Activated T-helper 17 cell treated with anti-CD3 and anti-CD28 coated beads, Interleukin-2, amount 50 U/mL, for 72 hours (primary cell): ENCODE measurements at regions not wholly inside any gene's neighbourhood (a gene's known extent, or its start where the extent isn't known, plus 50 kb on each side); places are given as distances from the start of the nearest gene placed in this dataset.

Source experiments
- ATAC-seq: fragments of 150-1000 bp; cut with Tn5 transposase; replicated peaks from 2 replicates; pipeline ENCODE4 v1.10.0; 2021; ENCODE audit warnings: mild to moderate bottlenecking, moderate library complexity
- H3K27ac Mint-ChIP-seq: one replicate; pipeline ENCODE4 v1.8.0; 2022; ENCODE audit warnings: mixed read lengths
- H3K27me3 Mint-ChIP-seq: one replicate; pipeline ENCODE4 v1.8.0; 2022; ENCODE audit warnings: mixed read lengths
- H3K36me3 Mint-ChIP-seq: one replicate; pipeline ENCODE4 v1.8.0; 2022; ENCODE audit warnings: low read depth, mild to moderate bottlenecking, mixed read lengths
- H3K4me1 Mint-ChIP-seq: one replicate; pipeline ENCODE4 v1.8.0; 2022; ENCODE audit warnings: mixed read lengths
- H3K4me3 Mint-ChIP-seq: one replicate; pipeline ENCODE4 v1.8.0; 2022; ENCODE audit warnings: mild to moderate bottlenecking, mixed read lengths
- H3K9me3 Mint-ChIP-seq: one replicate; pipeline ENCODE4 v1.8.0; 2022; ENCODE audit warnings: mixed read lengths

DNA sequence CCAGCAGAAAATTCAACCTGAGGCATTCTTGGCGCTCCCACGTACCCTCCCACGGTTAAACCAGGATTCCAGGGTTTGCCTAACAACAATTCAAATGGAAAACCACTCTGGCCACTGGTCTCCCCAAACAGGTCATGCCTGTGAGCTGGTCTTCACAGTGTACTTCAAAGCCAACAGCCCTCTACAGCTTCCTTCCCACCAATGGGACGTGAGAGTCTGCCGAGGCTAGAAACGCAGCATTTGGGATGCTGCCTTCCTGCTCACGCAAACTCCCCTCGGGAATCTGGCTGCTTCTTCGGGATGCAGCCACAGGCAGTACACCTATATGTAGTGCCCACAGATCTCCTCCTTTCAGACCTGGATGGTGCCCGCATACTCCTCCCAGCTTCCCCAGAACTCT lies 149.1 kb downstream of the KLHL28 start:
- no peaks in the 10 kb centered on the region for H3K4me1 Mint-ChIP-seq

DNA sequence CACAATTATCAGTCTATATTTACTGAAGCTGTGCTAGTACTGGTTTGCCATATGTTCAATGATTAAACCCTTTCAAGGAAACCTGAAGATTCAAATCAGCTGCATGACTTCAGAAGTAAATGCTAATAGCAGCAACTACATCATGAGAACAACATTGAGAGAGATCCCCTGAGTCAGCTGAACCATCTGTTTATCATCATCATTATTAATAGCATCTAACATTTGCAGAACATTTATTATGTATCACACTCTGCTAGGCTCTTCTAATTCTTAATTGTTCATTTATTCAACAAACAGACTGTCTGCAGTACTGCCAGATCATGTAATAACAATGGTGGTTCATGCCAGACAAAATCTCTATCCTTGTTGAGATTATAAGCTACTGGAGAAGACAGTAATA lies 157.4 kb downstream of the KLHL28 start:
- no peak for ATAC-seq
- Mint-ChIP-seq H3K27ac (no peak overlapping the region), H3K27me3 (peaks cover 4% of the 10 kb centered on the region), H3K36me3 (no peaks in the 10 kb centered on the region), H3K4me1 (no peaks in the 10 kb centered on the region), H3K4me3 (no peak overlapping the region), H3K9me3 (no peaks in the 10 kb centered on the region)

More for the DNA sequence above, 149.1 kb downstream of the KLHL28 start:
- no peak overlapping the region for H3K4me3 Mint-ChIP-seq
- H3K27me3 Mint-ChIP-seq = peaks cover 15% of the 10 kb centered on the region
- no peak for ATAC-seq
- no peaks in the 10 kb centered on the region for H3K36me3 Mint-ChIP-seq
- no peaks in the 10 kb centered on the region for H3K9me3 Mint-ChIP-seq
- H3K27ac Mint-ChIP-seq = no peak overlapping the region

DNA sequence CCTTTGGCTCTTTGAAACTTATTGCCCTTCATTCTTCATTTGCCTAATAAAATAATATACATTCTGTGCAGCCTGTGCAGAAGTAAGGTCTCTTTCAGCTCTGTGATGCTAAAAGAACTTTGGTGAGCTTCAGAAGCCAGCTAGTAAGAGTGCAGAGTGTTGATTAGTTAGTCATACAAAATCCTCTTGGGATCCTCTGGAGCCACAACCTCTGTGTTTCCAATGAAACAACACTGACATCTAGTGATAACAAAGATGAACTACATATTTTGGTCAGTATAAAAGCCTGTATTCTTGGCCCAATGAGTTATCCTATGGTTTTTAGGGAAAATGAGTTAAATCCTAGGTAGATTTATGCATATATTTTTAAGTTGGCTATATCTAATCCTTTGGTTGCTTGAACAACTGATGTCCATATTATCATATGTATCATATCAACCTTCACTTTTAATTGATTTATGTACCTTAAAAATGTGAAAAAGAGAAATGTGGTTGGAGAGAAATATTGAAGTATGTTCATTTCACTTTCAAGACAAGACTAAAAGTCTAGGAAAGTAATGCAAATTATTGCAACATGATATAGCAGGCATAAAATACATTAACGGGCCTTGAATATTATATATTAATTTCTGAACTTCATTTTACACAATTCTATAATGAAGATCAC lies 158.4 kb downstream of the KLHL28 start:
- H3K9me3 Mint-ChIP-seq = no peaks in the 10 kb centered on the region
- no peak overlapping the region for H3K4me3 Mint-ChIP-seq
- H3K36me3 Mint-ChIP-seq = no peaks in the 10 kb centered on the region
- H3K27ac Mint-ChIP-seq = no peak overlapping the region
- H3K27me3 Mint-ChIP-seq = peaks cover 4% of the 10 kb centered on the region
- peak; percentile 57 for ATAC-seq
- H3K4me1 Mint-ChIP-seq = no peaks in the 10 kb centered on the region

DNA sequence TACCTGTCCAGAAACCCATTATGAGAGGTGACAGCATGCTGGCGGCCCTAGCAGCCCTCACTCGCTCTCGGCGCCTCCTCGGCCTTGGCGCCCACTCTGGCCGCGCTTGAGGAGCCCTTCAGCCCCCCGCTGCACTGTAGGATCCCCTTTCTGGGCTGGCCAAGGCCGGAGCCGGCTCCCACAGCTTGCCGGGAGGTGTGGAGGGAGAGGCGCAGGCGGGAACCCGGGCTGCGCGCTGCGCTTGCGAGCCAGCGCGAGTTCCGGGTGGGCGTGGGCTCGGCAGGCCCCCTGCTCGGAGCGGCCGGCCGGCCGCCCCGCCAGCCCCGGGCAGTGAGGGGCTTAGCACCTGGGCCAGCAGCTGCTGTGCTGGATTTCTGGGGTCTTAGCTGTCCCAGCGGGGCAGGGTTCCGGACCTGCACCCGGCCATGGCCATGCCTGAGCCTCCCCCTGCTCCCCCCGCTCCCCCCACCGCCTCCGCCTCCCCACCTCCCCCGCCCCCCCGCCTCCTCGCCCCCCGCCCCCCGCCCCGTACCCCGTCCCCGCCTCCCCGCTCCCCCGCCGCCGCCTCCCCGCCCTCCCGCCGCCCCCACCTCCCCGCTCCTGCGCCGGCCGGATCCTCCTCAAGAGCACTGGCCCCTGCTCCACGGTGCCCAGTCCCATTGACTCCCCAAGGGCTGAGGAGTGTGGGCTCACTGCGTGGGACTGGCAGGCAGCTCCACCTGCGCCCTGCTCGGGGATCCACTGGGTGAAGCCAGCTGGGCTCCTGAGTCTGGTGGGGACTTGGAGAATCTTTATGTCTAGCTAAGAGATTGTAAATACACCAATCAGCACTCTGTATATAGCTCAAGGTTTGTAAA lies 163.1 kb downstream of the KLHL28 start:
- no peak for ATAC-seq
- H3K36me3 Mint-ChIP-seq = no peaks in the 10 kb centered on the region
- H3K4me3 Mint-ChIP-seq = no peak overlapping the region
- H3K4me1 Mint-ChIP-seq = no peaks in the 10 kb centered on the region
- peaks cover 3% of the 10 kb centered on the region for H3K27me3 Mint-ChIP-seq
- no peaks in the 10 kb centered on the region for H3K9me3 Mint-ChIP-seq
- no peak overlapping the region for H3K27ac Mint-ChIP-seq

DNA sequence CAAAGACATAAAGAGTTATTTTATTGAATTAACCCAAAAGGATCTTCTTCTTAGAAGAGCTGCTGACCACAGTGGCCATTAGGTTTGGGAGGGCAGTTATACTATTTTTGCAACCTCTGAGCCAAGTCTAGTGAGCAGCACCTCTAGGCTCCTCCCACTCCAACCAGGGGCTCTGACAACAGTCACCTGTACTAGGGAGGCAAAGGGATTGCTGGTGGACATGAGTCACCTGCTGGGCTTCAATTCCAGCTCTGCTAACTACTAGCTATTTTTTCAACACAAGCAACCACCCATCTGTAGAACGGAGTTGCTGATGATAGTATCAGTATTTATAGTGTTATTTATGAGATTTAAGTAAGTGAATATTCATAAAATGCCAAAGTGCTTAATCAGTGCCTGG lies 166.0 kb downstream of the KLHL28 start:
- Mint-ChIP-seq H3K4me3 (no peak overlapping the region), H3K4me1 (no peaks in the 10 kb centered on the region), H3K9me3 (no peaks in the 10 kb centered on the region), H3K27me3 (peaks cover 6% of the 10 kb centered on the region), H3K36me3 (no peaks in the 10 kb centered on the region), H3K27ac (no peak overlapping the region)
- no peak for ATAC-seq

DNA sequence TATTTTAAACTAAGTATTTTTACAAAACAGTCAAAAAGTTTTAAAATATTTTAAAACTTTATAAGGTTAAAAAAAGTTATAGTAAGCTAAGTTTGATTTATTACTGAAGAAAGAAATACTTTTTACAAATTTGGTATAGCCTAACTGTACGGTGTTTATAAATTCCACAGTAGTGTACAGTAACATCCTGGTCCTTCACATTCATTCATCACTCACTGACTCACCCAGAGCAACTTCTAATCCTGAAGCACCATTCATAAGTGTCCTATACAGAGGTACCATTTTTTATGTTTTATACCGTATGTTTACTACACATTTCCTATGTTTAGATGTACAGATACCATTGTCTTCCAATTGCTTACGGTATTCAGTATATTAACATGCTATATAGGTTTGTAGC lies 170.0 kb downstream of the KLHL28 start:
- Mint-ChIP-seq H3K4me1 (no peaks in the 10 kb centered on the region), H3K27me3 (peaks cover 8% of the 10 kb centered on the region), H3K36me3 (no peaks in the 10 kb centered on the region), H3K4me3 (no peak overlapping the region), H3K27ac (no peak overlapping the region), H3K9me3 (no peaks in the 10 kb centered on the region)
- no peak for ATAC-seq

DNA sequence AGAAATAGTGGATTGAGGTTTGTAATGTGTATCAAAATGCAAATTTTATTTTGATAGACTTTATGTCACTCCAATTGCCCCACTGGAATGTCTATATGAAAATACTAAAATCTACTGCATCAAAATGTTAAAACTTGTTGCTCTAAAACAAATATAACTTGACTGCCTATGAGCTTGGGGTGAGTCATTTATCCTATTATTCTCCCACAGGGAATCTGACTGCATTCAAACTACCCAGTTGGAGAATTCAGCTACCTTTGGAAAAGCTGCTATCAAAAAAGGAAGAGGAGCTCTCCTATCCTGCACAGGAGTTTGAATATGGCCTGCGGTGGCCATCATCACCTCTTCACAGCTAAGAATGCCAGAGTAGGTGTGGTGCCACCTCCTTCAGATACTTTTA lies 173.1 kb downstream of the KLHL28 start:
- Mint-ChIP-seq H3K4me3 (no peak overlapping the region), H3K27me3 (peaks cover 8% of the 10 kb centered on the region), H3K9me3 (no peaks in the 10 kb centered on the region), H3K36me3 (no peaks in the 10 kb centered on the region), H3K4me1 (no peaks in the 10 kb centered on the region), H3K27ac (no peak overlapping the region)
- ATAC-seq = no peak

DNA sequence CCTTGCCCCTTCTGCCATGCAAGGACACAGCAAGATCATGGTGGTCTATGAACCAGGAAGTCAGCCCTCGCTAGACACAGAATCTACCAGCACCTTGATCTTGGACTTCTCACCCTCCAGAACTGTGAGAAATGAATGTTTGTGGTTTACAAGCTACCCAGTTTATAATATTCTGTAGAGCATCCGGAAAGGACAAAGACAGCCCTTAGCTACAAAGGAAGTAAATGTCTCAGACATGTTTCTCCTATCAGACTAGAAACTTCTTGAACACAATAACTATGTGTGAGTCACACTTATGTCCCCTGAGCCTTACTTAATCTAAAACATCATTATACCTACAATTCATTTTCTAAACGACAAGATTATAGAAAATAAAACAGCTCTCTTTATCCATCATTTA lies 176.7 kb downstream of the KLHL28 start:
- H3K9me3 Mint-ChIP-seq = no peaks in the 10 kb centered on the region
- H3K27ac Mint-ChIP-seq = no peak overlapping the region
- H3K4me1 Mint-ChIP-seq = no peaks in the 10 kb centered on the region
- no peaks in the 10 kb centered on the region for H3K36me3 Mint-ChIP-seq
- no peak for ATAC-seq
- no peak overlapping the region for H3K4me3 Mint-ChIP-seq
- peaks cover 17% of the 10 kb centered on the region for H3K27me3 Mint-ChIP-seq

DNA sequence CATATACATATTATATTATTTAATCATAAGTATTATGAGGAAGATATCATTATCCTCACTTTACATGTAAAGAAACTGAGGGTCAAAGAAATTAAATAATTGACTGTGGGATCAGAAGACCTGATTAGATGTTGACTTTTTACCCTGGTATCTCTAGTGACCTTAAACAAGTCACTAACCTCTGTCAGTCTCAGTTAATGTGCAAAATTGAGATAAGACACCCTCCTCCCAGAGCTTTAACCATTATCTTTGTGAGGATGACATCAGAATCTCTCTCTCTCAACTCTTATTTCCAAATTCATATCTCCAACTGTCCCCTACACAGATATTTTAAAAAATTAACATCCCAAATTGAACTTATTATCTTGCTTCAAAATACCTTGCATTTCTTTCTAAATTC lies 177.8 kb downstream of the KLHL28 start:
- H3K36me3 Mint-ChIP-seq = no peaks in the 10 kb centered on the region
- no peak overlapping the region for H3K4me3 Mint-ChIP-seq
- ATAC-seq = no peak
- no peak overlapping the region for H3K27ac Mint-ChIP-seq
- peaks cover 17% of the 10 kb centered on the region for H3K27me3 Mint-ChIP-seq
- H3K4me1 Mint-ChIP-seq = no peaks in the 10 kb centered on the region
- H3K9me3 Mint-ChIP-seq = no peaks in the 10 kb centered on the region

DNA sequence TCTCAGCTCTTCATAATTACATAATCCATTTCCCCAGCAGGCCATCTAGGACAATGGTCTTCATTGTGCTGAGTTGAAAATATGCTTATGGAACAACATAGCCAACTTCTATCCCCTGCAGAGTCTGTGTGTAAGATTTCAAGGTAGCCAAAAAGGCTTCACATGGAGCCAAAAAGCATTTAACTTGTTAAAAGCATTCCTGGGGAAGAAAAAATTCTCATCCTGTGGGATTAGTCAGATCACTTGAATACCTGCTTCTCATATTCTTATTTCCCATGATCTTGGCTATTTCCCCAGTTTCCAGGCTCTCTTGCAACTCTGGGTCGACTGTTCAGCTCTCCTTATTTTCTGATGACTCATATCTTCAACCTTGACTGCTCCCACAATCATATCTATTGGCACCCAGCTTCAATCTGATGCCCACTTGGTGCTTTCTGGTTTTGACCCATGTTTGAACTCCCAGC lies 178.9 kb downstream of the KLHL28 start:
- no peaks in the 10 kb centered on the region for H3K9me3 Mint-ChIP-seq
- no peak overlapping the region for H3K27ac Mint-ChIP-seq
- H3K4me1 Mint-ChIP-seq = no peaks in the 10 kb centered on the region
- no peaks in the 10 kb centered on the region for H3K36me3 Mint-ChIP-seq
- ATAC-seq = no peak
- H3K27me3 Mint-ChIP-seq = peaks cover 17% of the 10 kb centered on the region
- no peak overlapping the region for H3K4me3 Mint-ChIP-seq

DNA sequence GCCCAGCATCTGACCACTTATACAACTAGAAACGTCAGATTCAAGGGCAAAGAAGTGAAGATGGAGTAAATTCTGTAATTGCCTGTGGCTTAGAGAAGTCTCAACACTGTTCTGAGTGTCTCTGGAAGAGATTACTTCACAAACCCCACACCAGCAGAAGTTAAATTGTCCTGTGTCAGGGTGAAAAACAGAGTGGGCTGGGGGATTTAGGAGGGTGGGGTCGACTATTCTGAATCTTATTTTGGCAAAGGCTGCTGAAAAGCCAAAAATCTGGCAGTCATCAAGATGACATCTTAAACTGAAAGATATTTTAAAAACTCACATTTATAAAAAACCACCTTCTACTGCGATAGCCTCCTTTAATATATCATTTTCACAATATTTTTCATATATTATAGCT lies 180.8 kb downstream of the KLHL28 start:
- Mint-ChIP-seq H3K9me3 (no peaks in the 10 kb centered on the region), H3K4me3 (no peak overlapping the region), H3K4me1 (no peaks in the 10 kb centered on the region)

DNA sequence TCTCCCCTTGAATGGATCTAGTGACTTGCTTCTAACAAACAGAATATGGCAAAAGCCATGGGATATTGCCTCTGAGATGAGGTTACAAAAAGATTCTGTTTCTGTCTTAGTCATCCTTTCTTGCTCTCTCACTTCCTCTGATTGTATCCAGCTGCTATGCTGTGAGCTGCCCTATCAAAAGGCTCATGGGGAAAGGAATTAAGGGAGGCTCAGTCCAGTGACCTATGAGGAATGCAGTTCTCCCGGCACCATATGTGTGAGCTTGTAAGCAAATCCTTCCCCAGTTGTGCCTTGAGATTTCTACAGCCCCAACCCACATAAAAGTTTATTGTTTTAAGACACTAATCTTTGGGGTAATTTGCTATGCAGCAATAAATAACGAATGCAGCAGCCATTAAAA lies 183.1 kb downstream of the KLHL28 start:
- Mint-ChIP-seq H3K9me3 (no peaks in the 10 kb centered on the region), H3K27me3 (peaks cover 11% of the 10 kb centered on the region), H3K4me1 (no peaks in the 10 kb centered on the region), H3K36me3 (no peaks in the 10 kb centered on the region), H3K4me3 (no peak overlapping the region), H3K27ac (no peak overlapping the region)
- no peak for ATAC-seq

More for the DNA sequence above, 180.8 kb downstream of the KLHL28 start:
- Mint-ChIP-seq H3K27me3 (peaks cover 12% of the 10 kb centered on the region), H3K36me3 (no peaks in the 10 kb centered on the region), H3K27ac (no peak overlapping the region)
- no peak for ATAC-seq

DNA sequence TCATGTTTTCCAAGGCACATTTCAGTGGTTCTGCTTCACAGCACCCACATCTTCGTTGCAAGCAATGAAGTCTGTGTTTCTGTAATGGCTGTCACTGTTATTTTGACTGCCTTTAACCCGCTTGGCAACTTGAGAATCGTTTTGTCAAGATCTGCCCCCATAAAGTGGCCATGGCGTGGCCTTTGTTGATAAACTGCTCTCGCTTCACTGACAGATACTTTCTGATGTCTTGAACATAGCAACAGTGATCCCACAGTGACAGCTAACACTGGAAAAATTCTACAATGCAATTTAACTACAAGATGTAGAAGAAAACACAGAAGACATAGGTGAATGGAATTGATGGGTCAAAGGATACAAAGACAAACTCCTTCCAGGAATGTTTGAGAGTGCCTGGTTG lies 184.2 kb downstream of the KLHL28 start:
- H3K27ac Mint-ChIP-seq = no peak overlapping the region

DNA sequence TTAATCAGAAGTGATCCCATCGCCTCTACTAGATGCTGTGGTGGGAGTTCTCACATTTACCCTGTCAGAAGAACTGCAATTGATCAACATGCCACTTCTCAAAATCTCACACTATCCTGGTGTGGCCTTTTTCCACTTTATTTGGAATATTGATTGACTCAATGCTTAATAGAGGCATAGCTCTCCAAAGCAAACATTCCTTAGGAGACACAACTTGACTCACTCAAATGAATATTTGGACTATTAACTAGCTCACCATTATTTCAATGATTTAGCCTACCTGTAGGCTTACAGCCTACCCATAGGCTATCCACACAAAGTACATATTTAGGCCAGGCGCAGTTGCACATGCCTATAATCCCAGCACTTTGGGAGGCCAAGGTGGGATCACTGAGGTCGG lies 186.5 kb downstream of the KLHL28 start:
- no peak for ATAC-seq
- no peak overlapping the region for H3K4me3 Mint-ChIP-seq
- H3K9me3 Mint-ChIP-seq = no peaks in the 10 kb centered on the region
- H3K4me1 Mint-ChIP-seq = no peaks in the 10 kb centered on the region
- peaks cover 3% of the 10 kb centered on the region for H3K27me3 Mint-ChIP-seq
- no peaks in the 10 kb centered on the region for H3K36me3 Mint-ChIP-seq
- H3K27ac Mint-ChIP-seq = no peak overlapping the region

More for the DNA sequence above, 184.2 kb downstream of the KLHL28 start:
- no peaks in the 10 kb centered on the region for H3K4me1 Mint-ChIP-seq
- H3K9me3 Mint-ChIP-seq = no peaks in the 10 kb centered on the region
- H3K4me3 Mint-ChIP-seq = no peak overlapping the region
- no peaks in the 10 kb centered on the region for H3K36me3 Mint-ChIP-seq
- ATAC-seq = no peak
- H3K27me3 Mint-ChIP-seq = peaks cover 3% of the 10 kb centered on the region

DNA sequence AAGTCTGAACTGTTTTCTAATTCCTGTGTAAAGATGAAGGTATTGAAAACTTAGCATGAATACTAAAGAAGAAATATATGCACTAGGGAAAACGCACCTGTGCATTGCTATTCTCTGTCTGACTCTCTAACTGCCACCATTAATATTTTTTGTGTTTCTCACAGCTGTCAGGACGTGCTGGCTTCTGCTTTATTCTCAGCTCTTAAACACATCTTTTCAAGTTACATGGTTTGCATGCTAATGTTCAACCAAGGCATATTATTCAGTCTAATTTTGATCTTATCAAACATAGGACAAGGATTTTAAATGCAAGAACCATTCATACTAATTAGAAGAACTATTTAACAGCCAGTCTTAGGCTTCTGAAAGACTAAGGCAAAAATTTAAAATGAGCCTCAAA lies 187.4 kb downstream of the KLHL28 start:
- Mint-ChIP-seq H3K4me3 (no peak overlapping the region), H3K27ac (no peak overlapping the region), H3K36me3 (no peaks in the 10 kb centered on the region), H3K9me3 (no peaks in the 10 kb centered on the region), H3K27me3 (peaks cover 3% of the 10 kb centered on the region), H3K4me1 (no peaks in the 10 kb centered on the region)
- ATAC-seq = no peak
